ENCODE measurements at regions not wholly inside any gene's neighbourhood (a gene's known extent, or its start where the extent isn't known, plus 50 kb on each side); places are given as distances from the start of the nearest gene placed in this dataset.

GRCh38 chr12:77116277-77116676 is 50.9 kb upstream of the E2F7 start:
- POLR2A ChIA-PET, result no interaction called here
- in situ Hi-C loops (cut with HindIII; ENCODE audit: low pct_unique_long_range_greater_than_20kb, low sequenced_read_pairs), result no loop called here
- Histone ChIP-seq H3K27me3 (ENCODE audit: control insufficient read depth, insufficient read depth, low read length) (no peaks in the 10 kb centered on the region), H3K4me3 (ENCODE audit: low read depth in 2 of 2, low read length in 2 of 2) (no peak overlapping the region), H3K9me3 (ENCODE audit: control insufficient read depth, insufficient read depth, low read depth, low read length) (no peaks in the 10 kb centered on the region), H3K27ac (ENCODE audit: low read length) (no peak overlapping the region), H3K4me1 (ENCODE audit: control insufficient read depth, insufficient read depth, low read length) (no peaks in the 10 kb centered on the region), H3K36me3 (ENCODE audit: control insufficient read depth, insufficient read depth, low read length) (no peaks in the 10 kb centered on the region)
- BruUV-seq (replicated peaks), result no TSS peak
- intact Hi-C loops (cut with micrococcal nuclease; ENCODE audit: unreplicated experiment), result no loop called here
- CTCF ChIA-PET, result no interaction called here
- ATAC-seq (no peak), DNase-seq (ENCODE audit: low read depth, low spot score) (no peak)
- TF ChIP-seq REST (IDR thresholded peaks at IDR 0.05; ENCODE audit: insufficient read depth in 1 of 2, low read depth in 2 of 2, low read length in 1 of 2), result no peak
- no peak for TF ChIP-seq TCF7L2 (IDR thresholded peaks at IDR 0.05; ENCODE audit: low read depth, low read length)
- no peak for TF ChIP-seq SIN3A (IDR thresholded peaks at IDR 0.05; ENCODE audit: borderline replicate concordance, insufficient read depth, low read depth, low read length)
- TF ChIP-seq CTCF (IDR thresholded peaks at IDR 0.05), result no peak
- TF ChIP-seq POLR2AphosphoS5 (IDR thresholded peaks at IDR 0.05; ENCODE audit: low read depth, low read length), result no peak

- intact Hi-C loops (cut with micrococcal nuclease; ENCODE audit: unreplicated experiment), result no loop called here
- H3K4me3 ChIP-seq (ENCODE audit: low read depth in 2 of 2, low read length in 2 of 2), result no peak overlapping the region
- no TSS peak for BruUV-seq (replicated peaks)
- TF ChIP-seq POLR2AphosphoS5 (IDR thresholded peaks at IDR 0.05; ENCODE audit: low read depth, low read length) (no peak), SIN3A (IDR thresholded peaks at IDR 0.05; ENCODE audit: borderline replicate concordance, insufficient read depth, low read depth, low read length) (no peak), REST (IDR thresholded peaks at IDR 0.05; ENCODE audit: insufficient read depth in 1 of 2, low read depth in 2 of 2, low read length in 1 of 2) (no peak), CTCF (IDR thresholded peaks at IDR 0.05) (no peak), TCF7L2 (IDR thresholded peaks at IDR 0.05; ENCODE audit: low read depth, low read length) (no peak)
- H3K27ac ChIP-seq (ENCODE audit: low read length), result no peak overlapping the region
- ATAC-seq (no peak), DNase-seq (ENCODE audit: low read depth, low spot score) (no peak)
- no peaks in the 10 kb centered on the region for H3K27me3 ChIP-seq (ENCODE audit: control insufficient read depth, insufficient read depth, low read length)
- H3K9me3 ChIP-seq (ENCODE audit: control insufficient read depth, insufficient read depth, low read depth, low read length), result no peaks in the 10 kb centered on the region
- ChIA-PET CTCF (no interaction called here), POLR2A (no interaction called here)
- no peaks in the 10 kb centered on the region for H3K4me1 ChIP-seq (ENCODE audit: control insufficient read depth, insufficient read depth, low read length)
- H3K36me3 ChIP-seq (ENCODE audit: control insufficient read depth, insufficient read depth, low read length), result no peaks in the 10 kb centered on the region
- in situ Hi-C loops (cut with HindIII; ENCODE audit: low pct_unique_long_range_greater_than_20kb, low sequenced_read_pairs), result no loop called here
Measured at GRCh38 chr12:77115471-77115870, 50.1 kb upstream of the E2F7 start.

Data from Panc1 (cell line).